ENCODE measurements at regions not wholly inside any gene's neighbourhood (a gene's known extent, or its start where the extent isn't known, plus 50 kb on each side); places are given as distances from the start of the nearest gene placed in this dataset.
A peak's percentile ranks its signal among the peaks of the same experiment; 100 is the strongest.

- Histone ChIP-seq H3K4me1 (no peaks in the 10 kb centered on the region), H3K27ac (no peak overlapping the region), H3K27me3 (no peaks in the 10 kb centered on the region), H3K36me3 (no peaks in the 10 kb centered on the region), H3K9me3 (no peaks in the 10 kb centered on the region), H3K4me3 (no peak overlapping the region)
- DNase-seq: no peak
- intact Hi-C loops (cut with DNase I; ENCODE audit: low total_unique reads): no loop called here
- TF ChIP-seq POLR2A (IDR thresholded peaks at IDR 0.05) (no peak), EP300 (IDR thresholded peaks at IDR 0.05) (no peak), POLR2AphosphoS5 (IDR thresholded peaks at IDR 0.05) (no peak)
- TF ChIP-seq, protein P1, sequence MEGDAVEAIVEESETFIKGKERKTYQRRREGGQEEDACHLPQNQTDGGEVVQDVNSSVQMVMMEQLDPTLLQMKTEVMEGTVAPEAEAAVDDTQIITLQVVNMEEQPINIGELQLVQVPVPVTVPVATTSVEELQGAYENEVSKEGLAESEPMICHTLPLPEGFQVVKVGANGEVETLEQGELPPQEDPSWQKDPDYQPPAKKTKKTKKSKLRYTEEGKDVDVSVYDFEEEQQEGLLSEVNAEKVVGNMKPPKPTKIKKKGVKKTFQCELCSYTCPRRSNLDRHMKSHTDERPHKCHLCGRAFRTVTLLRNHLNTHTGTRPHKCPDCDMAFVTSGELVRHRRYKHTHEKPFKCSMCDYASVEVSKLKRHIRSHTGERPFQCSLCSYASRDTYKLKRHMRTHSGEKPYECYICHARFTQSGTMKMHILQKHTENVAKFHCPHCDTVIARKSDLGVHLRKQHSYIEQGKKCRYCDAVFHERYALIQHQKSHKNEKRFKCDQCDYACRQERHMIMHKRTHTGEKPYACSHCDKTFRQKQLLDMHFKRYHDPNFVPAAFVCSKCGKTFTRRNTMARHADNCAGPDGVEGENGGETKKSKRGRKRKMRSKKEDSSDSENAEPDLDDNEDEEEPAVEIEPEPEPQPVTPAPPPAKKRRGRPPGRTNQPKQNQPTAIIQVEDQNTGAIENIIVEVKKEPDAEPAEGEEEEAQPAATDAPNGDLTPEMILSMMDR (IDR thresholded peaks at IDR 0.05): no peak
- WGBS, 5 donors: 67 to 84% (median 82%) methylated on average over 4 of the region's 4 CpGs
Observed at GRCh38 chr13:85527316-85527715, 271.9 kb downstream of the SLITRK6 start.

- intact Hi-C loops (cut with DNase I; ENCODE audit: low total_unique reads): no loop called here
- no peak overlapping the region for H3K27ac ChIP-seq
Observed at GRCh38 chr13:85525411-85525810, 273.8 kb downstream of the SLITRK6 start.

DNA sequence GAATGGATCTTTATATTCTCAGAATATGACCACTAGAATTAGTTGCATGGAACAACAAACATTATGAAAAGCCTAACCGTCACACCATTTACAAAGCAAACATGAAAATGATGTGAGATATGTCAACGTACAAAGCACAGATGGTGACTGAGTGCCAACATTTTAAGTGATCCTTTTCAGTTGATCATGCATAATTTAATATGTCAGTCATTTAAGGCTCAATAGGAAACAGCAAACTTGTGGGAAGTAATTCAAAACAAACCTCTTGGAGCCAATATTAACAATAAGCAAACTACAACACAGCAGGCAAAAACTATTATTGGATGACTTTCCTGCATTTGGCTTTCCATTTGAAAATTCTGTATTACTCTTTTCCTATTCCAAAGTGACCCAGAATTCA lies 277.6 kb downstream of the SLITRK6 start:
- Histone ChIP-seq H3K4me1 (peaks cover 0 to 18% (median 8%) of the 10 kb centered on the region in 4 donors), H3K27ac (no peak overlapping the region), H3K9me3 (no peaks in the 10 kb centered on the region), H3K27me3 (no peaks in the 10 kb centered on the region), H3K4me3 (no peak overlapping the region), H3K36me3 (no peaks in the 10 kb centered on the region)
- TF ChIP-seq EP300 (IDR thresholded peaks at IDR 0.05): no peak
- TF ChIP-seq, protein P1 (IDR thresholded peaks at IDR 0.05): no peak
- TF ChIP-seq POLR2A (IDR thresholded peaks at IDR 0.05): no peak
- TF ChIP-seq POLR2AphosphoS5 (IDR thresholded peaks at IDR 0.05): no peak
- 12 to 31% (median 25%) methylated on average over 2 of the region's 2 CpGs for WGBS, 5 donors
- intact Hi-C loops (cut with DNase I; ENCODE audit: low total_unique reads): no loop called here
- DNase-seq: peak in 1 of 2 donors; percentile 35

More at GRCh38 chr13:85525411-85525810, 273.8 kb downstream of the SLITRK6 start:
- no peaks in the 10 kb centered on the region for H3K9me3 ChIP-seq
- TF ChIP-seq EP300 (IDR thresholded peaks at IDR 0.05) (no peak), POLR2AphosphoS5 (IDR thresholded peaks at IDR 0.05) (no peak), POLR2A (IDR thresholded peaks at IDR 0.05) (no peak)
- TF ChIP-seq, protein P1 (IDR thresholded peaks at IDR 0.05): no peak
- peaks cover 0 to 7% (median 3%) of the 10 kb centered on the region in 4 donors for H3K4me1 ChIP-seq
- H3K27me3 ChIP-seq: no peaks in the 10 kb centered on the region
- no peak overlapping the region for H3K4me3 ChIP-seq
- WGBS, 5 donors: 54 to 76% (median 68%) methylated on average over 2 of the region's 2 CpGs
- DNase-seq: no peak
- no peaks in the 10 kb centered on the region for H3K36me3 ChIP-seq

- H3K36me3 ChIP-seq: no peaks in the 10 kb centered on the region
- H3K4me1 ChIP-seq: peaks cover 0 to 18% (median 8%) of the 10 kb centered on the region in 4 donors
- DNase-seq: peak in 1 of 2 donors; percentile 70
- intact Hi-C loops (cut with DNase I; ENCODE audit: low total_unique reads): no loop called here
- H3K27ac ChIP-seq: peak overlapping the region in 1 of 5 donors; percentile 26
- H3K27me3 ChIP-seq: no peaks in the 10 kb centered on the region
- no peak overlapping the region for H3K4me3 ChIP-seq
- peaks cover 0 to 3% (median 0%) of the 10 kb centered on the region in 4 donors for H3K9me3 ChIP-seq
- TF ChIP-seq POLR2A (IDR thresholded peaks at IDR 0.05): no peak
- TF ChIP-seq, protein P1 (IDR thresholded peaks at IDR 0.05): no peak
- no peak for TF ChIP-seq EP300 (IDR thresholded peaks at IDR 0.05)
- peak in 1 of 3 donors; percentile 8 for TF ChIP-seq POLR2AphosphoS5 (IDR thresholded peaks at IDR 0.05)
Observed at GRCh38 chr13:85520445-85520844, 278.8 kb downstream of the SLITRK6 start.

All from stomach (tissue), 8 donors.